Peyer's patch (tissue), 4 donors: ENCODE measurements at regions not wholly inside any gene's neighbourhood (a gene's known extent, or its start where the extent isn't known, plus 50 kb on each side); places are given as distances from the start of the nearest gene placed in this dataset.
"Not testable (repeated sequence)": the region's sequence is repeated elsewhere in the genome, so short reads cannot be mapped to it uniquely, and the experiment has no call there.

Experiments
- DNase-seq, 3 donors: peaks; one replicate each; pipeline ENCODE4 v3.0.0-alpha.2; 2017 to 2019
- H3K27ac ChIP-seq, 4 donors: fragments of 200-600 bp; sonication (generic); one replicate each; pipeline ENCODE4 v1.5.1; 2016 to 2019
- H3K27me3 ChIP-seq, 2 donors: fragments of 200-600 bp; sonication (generic); one replicate each; pipeline ENCODE4 v1.5.1; 2019
- H3K36me3 ChIP-seq, 3 donors: fragments of 200-600 bp; sonication (generic); one replicate each; pipeline ENCODE4 v1.5.1; 2016 to 2019
- H3K4me1 ChIP-seq, 4 donors: fragments of 200-600 bp; sonication (generic); one replicate each; pipeline ENCODE4 v1.5.1; 2016 to 2019
- H3K4me3 ChIP-seq, 4 donors: fragments of 200-600 bp; sonication (generic); 1 replicate in 3 of 4; 2 replicates in 1 of 4; pipeline ENCODE4 v1.5.1; 2016 to 2019; ENCODE audit warnings: mild to moderate bottlenecking in 1 of 4
- H3K9me3 ChIP-seq, 4 donors: fragments of 200-600 bp; sonication (generic); one replicate each; pipeline ENCODE4 v1.5.1; 2016 to 2019; ENCODE audit warnings: mild to moderate bottlenecking in 1 of 4
- POLR2A ChIP-seq, 2 donors: fragments of 450-650 bp; IDR thresholded peaks; one replicate each; pipeline ENCODE4 v1.5.1; 2017; ENCODE audit warnings: antibody characterized with exemption in 2 of 2, mild to moderate bottlenecking in 2 of 2, moderate library complexity in 2 of 2
- TF ChIP-seq, protein P1 (sequence below), 6 experiments: fragments of 450-650 bp in 4 of 6; fragments of 200-600 bp in 2 of 6; sonication (generic) in 1 of 6; IDR thresholded peaks; one replicate each; pipeline ENCODE4 v1.5.1; 2017 to 2019; ENCODE audit warnings: antibody characterized with exemption in 6 of 6, mild to moderate bottlenecking in 3 of 6, moderate library complexity in 1 of 6

DNA sequence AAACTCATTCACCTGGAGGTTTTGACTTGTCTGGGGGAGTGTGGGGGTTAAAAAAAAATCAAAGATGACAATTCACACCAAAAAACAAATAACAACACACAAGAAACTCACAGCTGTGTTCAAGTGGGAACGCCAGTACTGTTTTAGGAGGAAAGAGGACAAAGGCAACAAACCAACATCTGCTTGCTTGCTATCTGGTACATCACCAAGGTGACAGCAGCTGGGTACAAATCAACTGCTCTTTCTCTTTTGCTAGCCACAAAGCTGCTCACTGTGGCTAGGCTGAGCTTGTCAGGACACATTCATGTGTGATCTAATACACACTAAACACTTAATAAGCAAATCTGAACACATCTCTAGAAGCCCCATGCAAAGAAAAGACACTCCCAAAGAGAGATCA, 128.0 kb upstream of the RAP1B start:
- DNase-seq, result peak in 1 of 3 donors; percentile 62
- Histone ChIP-seq H3K27me3 (no peaks in the 10 kb centered on the region), H3K27ac (peak overlapping the region in 2 of 4 donors; percentile 1 to 4), H3K9me3 (no peaks in the 10 kb centered on the region), H3K4me3 (no peak overlapping the region), H3K4me1 (no peaks in the 10 kb centered on the region), H3K36me3 (no peaks in the 10 kb centered on the region)
- TF ChIP-seq, protein P1, sequence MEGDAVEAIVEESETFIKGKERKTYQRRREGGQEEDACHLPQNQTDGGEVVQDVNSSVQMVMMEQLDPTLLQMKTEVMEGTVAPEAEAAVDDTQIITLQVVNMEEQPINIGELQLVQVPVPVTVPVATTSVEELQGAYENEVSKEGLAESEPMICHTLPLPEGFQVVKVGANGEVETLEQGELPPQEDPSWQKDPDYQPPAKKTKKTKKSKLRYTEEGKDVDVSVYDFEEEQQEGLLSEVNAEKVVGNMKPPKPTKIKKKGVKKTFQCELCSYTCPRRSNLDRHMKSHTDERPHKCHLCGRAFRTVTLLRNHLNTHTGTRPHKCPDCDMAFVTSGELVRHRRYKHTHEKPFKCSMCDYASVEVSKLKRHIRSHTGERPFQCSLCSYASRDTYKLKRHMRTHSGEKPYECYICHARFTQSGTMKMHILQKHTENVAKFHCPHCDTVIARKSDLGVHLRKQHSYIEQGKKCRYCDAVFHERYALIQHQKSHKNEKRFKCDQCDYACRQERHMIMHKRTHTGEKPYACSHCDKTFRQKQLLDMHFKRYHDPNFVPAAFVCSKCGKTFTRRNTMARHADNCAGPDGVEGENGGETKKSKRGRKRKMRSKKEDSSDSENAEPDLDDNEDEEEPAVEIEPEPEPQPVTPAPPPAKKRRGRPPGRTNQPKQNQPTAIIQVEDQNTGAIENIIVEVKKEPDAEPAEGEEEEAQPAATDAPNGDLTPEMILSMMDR (IDR thresholded peaks at IDR 0.05), result no peak
- no peak for TF ChIP-seq POLR2A (IDR thresholded peaks at IDR 0.05)

DNA sequence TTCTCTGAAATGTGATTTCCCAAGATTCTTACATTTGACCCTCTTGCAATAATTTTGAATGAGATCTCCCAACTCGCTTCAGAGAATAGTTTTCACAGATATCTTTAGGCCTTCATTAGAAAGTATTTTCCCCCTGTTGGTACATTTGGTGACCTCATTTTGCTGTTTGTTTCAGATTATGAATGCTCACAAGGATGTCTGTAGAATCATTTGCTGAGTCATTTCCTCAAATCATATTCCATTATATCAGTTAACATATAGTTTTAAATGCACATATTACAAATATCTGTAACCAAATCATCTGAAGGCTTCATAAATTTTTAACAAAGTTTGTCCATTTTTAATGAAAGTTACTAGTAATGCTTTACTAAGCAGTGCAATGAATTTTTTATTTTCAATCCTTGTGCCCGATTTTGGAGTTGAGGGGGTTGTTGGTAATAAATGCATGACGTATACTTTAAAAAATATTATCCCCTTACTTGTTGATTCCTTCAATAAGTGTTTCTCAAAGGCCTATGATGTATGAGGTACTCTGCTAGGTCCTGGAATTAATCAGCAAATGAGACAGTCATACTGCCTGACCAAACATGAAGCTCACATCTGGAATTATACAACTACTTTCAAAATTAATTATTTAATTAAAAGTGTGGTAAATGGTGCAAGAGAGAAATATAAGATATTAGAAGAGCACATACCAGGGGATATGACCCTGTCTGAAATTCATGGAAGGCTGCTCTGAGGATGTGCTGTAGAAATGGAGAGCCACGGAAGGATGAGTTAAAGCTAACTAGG, 126.9 kb upstream of the RAP1B start:
- no peaks in the 10 kb centered on the region for H3K36me3 ChIP-seq
- no peak for DNase-seq
- no peaks in the 10 kb centered on the region for H3K27me3 ChIP-seq
- no peaks in the 10 kb centered on the region for H3K9me3 ChIP-seq
- H3K4me1 ChIP-seq, result no peaks in the 10 kb centered on the region
- H3K4me3 ChIP-seq, result no peak overlapping the region
- no peak overlapping the region for H3K27ac ChIP-seq
- TF ChIP-seq, protein P1 (IDR thresholded peaks at IDR 0.05), result no peak
- TF ChIP-seq POLR2A (IDR thresholded peaks at IDR 0.05), result no peak

DNA sequence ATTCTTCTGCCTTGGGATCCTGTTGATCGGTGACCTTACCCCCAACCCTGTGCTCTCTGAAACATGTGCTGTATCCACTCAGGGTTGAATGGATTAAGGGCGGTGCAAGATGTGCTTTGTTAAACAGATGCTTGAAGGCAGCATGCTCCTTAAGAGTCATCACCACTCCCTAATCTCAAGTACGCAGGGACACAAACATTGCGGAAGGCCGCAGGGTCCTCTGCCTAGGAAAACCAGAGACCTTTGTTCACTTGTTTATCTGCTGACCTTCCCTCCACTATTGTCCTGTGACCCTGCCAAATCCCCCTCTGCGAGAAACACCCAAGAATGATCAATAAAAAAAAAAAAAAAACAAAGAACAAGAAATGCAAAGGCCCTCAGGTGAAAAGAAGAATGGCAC, 126.1 kb upstream of the RAP1B start:
- not testable (repeated sequence) for H3K27me3 ChIP-seq, H3K36me3 ChIP-seq, H3K4me1 ChIP-seq, H3K9me3 ChIP-seq, H3K27ac ChIP-seq, DNase-seq, H3K4me3 ChIP-seq

DNA sequence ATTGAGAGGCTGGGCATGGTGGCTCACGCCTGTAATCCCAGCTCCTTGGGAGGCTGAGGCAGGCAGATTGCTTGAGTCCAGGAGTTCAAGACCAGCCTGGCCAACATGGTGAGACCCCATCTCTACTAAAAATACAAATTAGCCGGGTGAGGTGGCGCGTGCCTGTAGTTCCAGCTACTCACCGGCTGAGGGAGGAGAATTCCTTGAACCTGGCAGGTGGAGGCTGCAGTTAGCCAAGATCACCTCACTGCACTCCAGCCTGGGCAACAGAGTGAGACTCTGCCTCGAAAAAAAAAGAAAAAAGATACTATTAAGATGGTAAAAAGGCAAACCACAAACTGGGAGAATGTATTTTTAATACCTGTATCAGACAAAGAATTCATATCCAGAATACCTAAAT, 124.2 kb upstream of the RAP1B start:
- not testable (repeated sequence) for H3K36me3 ChIP-seq, DNase-seq, H3K27me3 ChIP-seq, H3K4me1 ChIP-seq, H3K4me3 ChIP-seq, H3K27ac ChIP-seq, H3K9me3 ChIP-seq

DNA sequence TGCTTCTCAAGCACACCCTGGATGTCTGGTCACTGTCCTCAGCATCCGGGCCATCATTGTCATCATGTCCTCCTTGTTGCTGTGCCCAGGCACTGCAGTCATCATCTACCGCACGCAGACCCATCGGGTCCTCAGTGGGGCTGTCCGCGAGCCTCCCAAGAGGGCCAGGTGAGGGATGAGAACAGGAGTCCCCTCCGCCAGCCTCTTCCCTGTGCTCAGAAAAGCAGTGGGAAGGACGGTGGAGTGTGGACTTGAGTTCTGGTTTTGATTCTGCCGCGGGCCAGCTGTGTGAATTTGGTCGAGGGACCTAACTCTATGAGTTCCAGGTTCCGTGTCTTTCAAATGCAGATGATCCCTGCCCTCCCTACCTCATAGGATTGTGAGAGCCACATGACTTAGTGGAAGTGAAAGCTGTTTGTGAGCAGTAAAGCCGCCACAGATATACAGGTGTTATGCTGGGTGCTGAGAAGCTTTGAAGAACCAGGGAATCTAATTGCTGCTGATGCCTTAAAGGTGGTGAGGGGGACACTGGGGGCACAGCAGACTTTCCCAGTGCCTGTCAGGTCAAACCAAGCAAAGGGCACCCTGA, 122.9 kb upstream of the RAP1B start:
- Histone ChIP-seq H3K4me1 (no peaks in the 10 kb centered on the region), H3K27ac (no peak overlapping the region), H3K36me3 (no peaks in the 10 kb centered on the region), H3K9me3 (no peaks in the 10 kb centered on the region), H3K4me3 (no peak overlapping the region), H3K27me3 (no peaks in the 10 kb centered on the region)
- TF ChIP-seq, protein P1 (IDR thresholded peaks at IDR 0.05), result no peak
- no peak for TF ChIP-seq POLR2A (IDR thresholded peaks at IDR 0.05)
- no peak for DNase-seq

DNA sequence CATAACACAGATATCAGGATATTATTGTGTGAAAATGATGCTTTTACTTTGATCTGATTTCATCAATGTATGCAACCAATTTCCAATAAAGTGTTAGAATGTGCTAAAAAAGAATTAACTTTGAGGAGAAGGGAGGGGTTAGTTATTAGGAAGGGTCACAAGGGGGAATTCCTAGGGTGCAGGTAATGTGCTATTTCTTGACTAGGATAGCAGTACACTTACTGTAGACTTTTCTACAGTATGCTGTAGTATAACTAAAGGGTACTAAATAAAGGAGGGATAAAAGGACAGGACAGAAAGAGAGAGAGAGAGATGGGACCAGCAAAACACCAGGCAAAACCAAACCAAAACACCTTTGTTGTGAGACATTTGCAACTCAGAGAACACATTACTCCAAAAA, 121.4 kb upstream of the RAP1B start:
- Histone ChIP-seq H3K27ac (no peak overlapping the region), H3K4me3 (no peak overlapping the region), H3K27me3 (no peaks in the 10 kb centered on the region), H3K36me3 (no peaks in the 10 kb centered on the region), H3K9me3 (no peaks in the 10 kb centered on the region), H3K4me1 (no peaks in the 10 kb centered on the region)
- DNase-seq, result no peak
- TF ChIP-seq, protein P1 (IDR thresholded peaks at IDR 0.05), result no peak
- TF ChIP-seq POLR2A (IDR thresholded peaks at IDR 0.05), result no peak
